HL-60 (cell line): ENCODE measurements at regions not wholly inside any gene's neighbourhood (a gene's known extent, or its start where the extent isn't known, plus 50 kb on each side); places are given as distances from the start of the nearest gene placed in this dataset.
"Not testable (repeated sequence)": the region's sequence is repeated elsewhere in the genome, so short reads cannot be mapped to it uniquely, and the experiment has no call there.

Source experiments
- DNase-seq, 2 experiments: peaks; one replicate each; pipeline ENCODE4 v3.0.0-alpha.2; 2010 to 2020; ENCODE audit warnings: low read depth in 1 of 2, low spot score in 1 of 2
- H3K27ac ChIP-seq: fragments of 250-450 bp; sonication (Bioruptor Pico); replicated peaks from 2 replicates; pipeline ENCODE4 v1.5.1; 2020; ENCODE audit warnings: mild to moderate bottlenecking, moderate library complexity
- H3K27me3 ChIP-seq: fragments of 250-450 bp; sonication (Bioruptor Pico); 2 replicates; pipeline ENCODE4 v1.5.1; 2021; ENCODE audit warnings: mild to moderate bottlenecking, moderate library complexity; ENCODE audit not compliant: insufficient read depth, poor library complexity, severe bottlenecking
- H3K4me3 ChIP-seq: replicated peaks from 2 replicates; pipeline ENCODE4 v1.5.1; 2011; ENCODE audit warnings: mild to moderate bottlenecking, control low read depth, low read length; ENCODE audit not compliant: insufficient read depth
- GABPA ChIP-seq: IDR thresholded peaks from 2 replicates; pipeline ENCODE4 v1.6.1; 2012; ENCODE audit warnings: low read depth
- POLR2AphosphoS5 ChIP-seq: IDR thresholded peaks from 2 replicates; pipeline ENCODE4 v1.6.1; 2012; ENCODE audit warnings: low read depth
- SPI1 ChIP-seq: IDR thresholded peaks from 2 replicates; pipeline ENCODE4 v1.6.1; 2012; ENCODE audit warnings: low read depth, mild to moderate bottlenecking, borderline replicate concordance
- TF ChIP-seq, protein P1 (sequence below): IDR thresholded peaks from 2 replicates; pipeline ENCODE4 v1.6.1; 2012; ENCODE audit warnings: low read depth; ENCODE audit not compliant: insufficient replicate concordance
- TF ChIP-seq, protein P2 (sequence below): IDR thresholded peaks from one replicate; pipeline ENCODE4 v1.5.1; 2011; ENCODE audit warnings: low read length, control low read depth, inconsistent platforms; ENCODE audit not compliant: insufficient read depth

GRCh38 chr10:121392657-121393056 lies 205.6 kb downstream of the FGFR2 start:
- DNase-seq: no peak
- Histone ChIP-seq H3K27ac (no peak overlapping the region), H3K4me3 (no peak overlapping the region), H3K27me3 (peaks cover 19% of the 10 kb centered on the region)
- no peak for TF ChIP-seq GABPA
- TF ChIP-seq, protein P1, sequence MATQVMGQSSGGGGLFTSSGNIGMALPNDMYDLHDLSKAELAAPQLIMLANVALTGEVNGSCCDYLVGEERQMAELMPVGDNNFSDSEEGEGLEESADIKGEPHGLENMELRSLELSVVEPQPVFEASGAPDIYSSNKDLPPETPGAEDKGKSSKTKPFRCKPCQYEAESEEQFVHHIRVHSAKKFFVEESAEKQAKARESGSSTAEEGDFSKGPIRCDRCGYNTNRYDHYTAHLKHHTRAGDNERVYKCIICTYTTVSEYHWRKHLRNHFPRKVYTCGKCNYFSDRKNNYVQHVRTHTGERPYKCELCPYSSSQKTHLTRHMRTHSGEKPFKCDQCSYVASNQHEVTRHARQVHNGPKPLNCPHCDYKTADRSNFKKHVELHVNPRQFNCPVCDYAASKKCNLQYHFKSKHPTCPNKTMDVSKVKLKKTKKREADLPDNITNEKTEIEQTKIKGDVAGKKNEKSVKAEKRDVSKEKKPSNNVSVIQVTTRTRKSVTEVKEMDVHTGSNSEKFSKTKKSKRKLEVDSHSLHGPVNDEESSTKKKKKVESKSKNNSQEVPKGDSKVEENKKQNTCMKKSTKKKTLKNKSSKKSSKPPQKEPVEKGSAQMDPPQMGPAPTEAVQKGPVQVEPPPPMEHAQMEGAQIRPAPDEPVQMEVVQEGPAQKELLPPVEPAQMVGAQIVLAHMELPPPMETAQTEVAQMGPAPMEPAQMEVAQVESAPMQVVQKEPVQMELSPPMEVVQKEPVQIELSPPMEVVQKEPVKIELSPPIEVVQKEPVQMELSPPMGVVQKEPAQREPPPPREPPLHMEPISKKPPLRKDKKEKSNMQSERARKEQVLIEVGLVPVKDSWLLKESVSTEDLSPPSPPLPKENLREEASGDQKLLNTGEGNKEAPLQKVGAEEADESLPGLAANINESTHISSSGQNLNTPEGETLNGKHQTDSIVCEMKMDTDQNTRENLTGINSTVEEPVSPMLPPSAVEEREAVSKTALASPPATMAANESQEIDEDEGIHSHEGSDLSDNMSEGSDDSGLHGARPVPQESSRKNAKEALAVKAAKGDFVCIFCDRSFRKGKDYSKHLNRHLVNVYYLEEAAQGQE: no peak

DNA sequence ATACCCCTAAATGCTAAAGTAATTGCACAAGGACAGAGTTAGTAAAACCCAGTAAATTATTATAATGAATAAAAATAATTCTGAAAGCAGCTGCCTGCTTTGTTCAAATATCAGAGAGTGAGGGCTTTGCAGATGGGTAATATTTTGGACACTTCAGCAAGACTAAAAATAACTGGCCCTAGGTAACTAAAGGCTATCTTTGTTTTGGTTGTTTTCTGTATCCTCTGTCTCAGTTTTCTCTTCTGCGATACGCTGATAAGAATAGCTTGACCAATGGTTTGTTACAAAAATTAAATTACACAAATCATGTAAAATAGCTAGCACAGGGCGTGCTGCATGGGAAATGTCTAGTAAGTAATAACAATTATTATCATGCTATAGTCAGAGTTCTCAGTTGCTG lies 204.7 kb downstream of the FGFR2 start:
- TF ChIP-seq POLR2AphosphoS5 (no peak), GABPA (no peak), SPI1 (no peak)
- TF ChIP-seq, protein P1: no peak
- TF ChIP-seq, protein P2, sequence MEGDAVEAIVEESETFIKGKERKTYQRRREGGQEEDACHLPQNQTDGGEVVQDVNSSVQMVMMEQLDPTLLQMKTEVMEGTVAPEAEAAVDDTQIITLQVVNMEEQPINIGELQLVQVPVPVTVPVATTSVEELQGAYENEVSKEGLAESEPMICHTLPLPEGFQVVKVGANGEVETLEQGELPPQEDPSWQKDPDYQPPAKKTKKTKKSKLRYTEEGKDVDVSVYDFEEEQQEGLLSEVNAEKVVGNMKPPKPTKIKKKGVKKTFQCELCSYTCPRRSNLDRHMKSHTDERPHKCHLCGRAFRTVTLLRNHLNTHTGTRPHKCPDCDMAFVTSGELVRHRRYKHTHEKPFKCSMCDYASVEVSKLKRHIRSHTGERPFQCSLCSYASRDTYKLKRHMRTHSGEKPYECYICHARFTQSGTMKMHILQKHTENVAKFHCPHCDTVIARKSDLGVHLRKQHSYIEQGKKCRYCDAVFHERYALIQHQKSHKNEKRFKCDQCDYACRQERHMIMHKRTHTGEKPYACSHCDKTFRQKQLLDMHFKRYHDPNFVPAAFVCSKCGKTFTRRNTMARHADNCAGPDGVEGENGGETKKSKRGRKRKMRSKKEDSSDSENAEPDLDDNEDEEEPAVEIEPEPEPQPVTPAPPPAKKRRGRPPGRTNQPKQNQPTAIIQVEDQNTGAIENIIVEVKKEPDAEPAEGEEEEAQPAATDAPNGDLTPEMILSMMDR: no peak
- DNase-seq: no peak
- Histone ChIP-seq H3K27me3 (peaks cover 19% of the 10 kb centered on the region), H3K27ac (no peak overlapping the region), H3K4me3 (no peak overlapping the region)

- not testable (repeated sequence) for H3K27me3 ChIP-seq, H3K4me3 ChIP-seq, DNase-seq, H3K27ac ChIP-seq
Observed at GRCh38 chr10:121400507-121400906, 197.7 kb downstream of the FGFR2 start.

GRCh38 chr10:121403527-121403926 lies 194.7 kb downstream of the FGFR2 start:
- Histone ChIP-seq H3K4me3 (no peak overlapping the region), H3K27me3 (peaks cover 2% of the 10 kb centered on the region), H3K27ac (no peak overlapping the region)
- TF ChIP-seq POLR2AphosphoS5 (no peak), GABPA (no peak), SPI1 (no peak)
- TF ChIP-seq, protein P2: no peak
- TF ChIP-seq, protein P1: no peak
- no peak for DNase-seq
